Mesendoderm (in vitro differentiated cells): ENCODE measurements at regions not wholly inside any gene's neighbourhood (a gene's known extent, or its start where the extent isn't known, plus 50 kb on each side); places are given as distances from the start of the nearest gene placed in this dataset.
"Not testable (repeated sequence)": the region's sequence is repeated elsewhere in the genome, so short reads cannot be mapped to it uniquely, and the experiment has no call there.

Experiments used
- DNase-seq: peaks from one replicate; pipeline ENCODE4 v3.0.0; 2013
- H2AK5ac ChIP-seq: 2 replicates; pipeline ENCODE4 v1.6.1; 2013; ENCODE audit warnings: low read length, inconsistent platforms
- H2BK120ac ChIP-seq: 2 replicates; pipeline ENCODE4 v1.6.1; 2013; ENCODE audit warnings: low read depth, mild to moderate bottlenecking, low read length, moderate library complexity, mixed read lengths
- H2BK15ac ChIP-seq: replicated peaks from 2 replicates; pipeline ENCODE4 v1.6.1; 2013; ENCODE audit warnings: low read depth, mild to moderate bottlenecking, moderate library complexity
- H2BK5ac ChIP-seq: 2 replicates; pipeline ENCODE4 v1.6.1; 2013; ENCODE audit warnings: low read length, inconsistent platforms
- H3K18ac ChIP-seq: 2 replicates; pipeline ENCODE4 v1.6.1; 2013; ENCODE audit warnings: mild to moderate bottlenecking, low read length, mixed read lengths
- H3K23ac ChIP-seq: one replicate; pipeline ENCODE4 v1.6.1; 2013; ENCODE audit warnings: low read length
- H3K27ac ChIP-seq: 2 replicates; pipeline ENCODE4 v1.5.1; 2013; ENCODE audit warnings: low read depth, mild to moderate bottlenecking, inconsistent platforms, low read length, moderate library complexity
- H3K27me3 ChIP-seq: 2 replicates; pipeline ENCODE4 v1.6.1; 2013; ENCODE audit warnings: low read length, control low read depth, mild to moderate bottlenecking, inconsistent platforms; ENCODE audit not compliant: insufficient read depth, poor library complexity
- H3K36me3 ChIP-seq: 2 replicates; pipeline ENCODE4 v1.6.1; 2013; ENCODE audit warnings: low read length, inconsistent platforms; ENCODE audit not compliant: control insufficient read depth, insufficient read depth
- H3K4ac ChIP-seq: one replicate; pipeline ENCODE4 v1.6.1; 2013; ENCODE audit warnings: low read depth, mild to moderate bottlenecking, low read length, moderate library complexity
- H3K4me1 ChIP-seq: 2 replicates; pipeline ENCODE4 v1.6.1; 2013; ENCODE audit warnings: low read depth, low read length, inconsistent platforms; ENCODE audit not compliant: control insufficient read depth
- H3K4me2 ChIP-seq: 2 replicates; pipeline ENCODE4 v1.6.1; 2013; ENCODE audit warnings: low read length
- H3K4me3 ChIP-seq: 2 replicates; pipeline ENCODE4 v1.5.1; 2013; ENCODE audit warnings: mild to moderate bottlenecking, low read length
- H3K56ac ChIP-seq: one replicate; pipeline ENCODE4 v1.6.1; 2013; ENCODE audit warnings: low read length
- H3K79me1 ChIP-seq: 2 replicates; pipeline ENCODE4 v1.6.1; 2013; ENCODE audit warnings: low read length, inconsistent platforms
- H3K79me2 ChIP-seq: 2 replicates; pipeline ENCODE4 v1.6.1; 2013; ENCODE audit warnings: mild to moderate bottlenecking, low read length; ENCODE audit not compliant: control insufficient read depth, insufficient read depth
- H3K9ac ChIP-seq: 2 replicates; pipeline ENCODE4 v1.6.1; 2013; ENCODE audit warnings: low read length, inconsistent platforms
- H4K5ac ChIP-seq: one replicate; pipeline ENCODE4 v1.6.1; 2013; ENCODE audit warnings: low read length
- H4K8ac ChIP-seq: one replicate; pipeline ENCODE4 v1.6.1; 2013; ENCODE audit warnings: low read depth, mild to moderate bottlenecking, control low read depth, low read length, moderate library complexity
- WGBS: extraction: QIAGEN DNeasy Blood & Tissue Kit; methylation state at CpG from one replicate; pipeline ENCODE4 v1.1.7; 2013; ENCODE audit warnings: low lambda C conversion rate, missing lambda C conversion rate; ENCODE audit not compliant: insufficient coverage; ENCODE audit errors: extremely low coverage; 5-methylcytosine and 5-hydroxymethylcytosine counted together

DNA sequence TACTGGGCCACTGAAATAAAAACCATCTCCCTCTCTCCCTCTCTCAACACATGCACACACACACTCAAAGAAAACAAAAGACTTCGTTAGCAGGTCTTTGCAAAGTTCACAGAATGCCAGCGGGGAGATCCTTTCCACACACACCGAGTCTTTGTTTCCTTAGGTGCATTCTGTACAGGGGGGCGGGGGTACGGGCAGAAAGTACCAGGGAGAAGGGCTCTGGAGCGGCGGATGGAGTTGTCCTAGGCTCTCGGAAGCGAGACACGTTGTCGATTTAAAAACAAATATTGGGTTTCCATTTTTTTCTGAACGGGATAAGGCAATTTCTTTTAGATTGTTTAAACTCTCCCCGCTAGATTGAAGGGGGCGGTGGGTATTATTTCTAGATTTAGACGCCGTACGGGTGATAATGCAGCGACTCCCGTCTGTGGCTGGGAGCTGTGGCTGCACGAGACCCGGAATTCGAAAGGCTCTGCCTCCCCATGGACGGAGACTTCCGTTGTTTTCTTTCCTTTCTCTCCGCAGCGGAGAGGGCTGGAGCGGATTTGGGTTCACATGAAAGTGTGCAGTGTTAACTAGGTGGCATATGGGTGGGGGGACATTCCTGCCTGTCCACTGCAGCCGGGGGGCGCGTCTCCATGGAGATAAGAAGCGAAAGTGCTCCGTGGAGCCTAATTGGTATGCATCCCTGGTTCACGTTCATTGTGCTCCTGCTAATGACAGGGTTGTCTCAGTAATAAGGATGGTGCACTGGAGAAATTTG lies 357.9 kb downstream of the TEX29 start:
- H3K27me3 ChIP-seq, H3K23ac ChIP-seq, H3K56ac ChIP-seq, H3K4me2 ChIP-seq, H3K4me3 ChIP-seq, H3K18ac ChIP-seq, H2BK120ac ChIP-seq, H3K4ac ChIP-seq, H3K4me1 ChIP-seq, H3K9ac ChIP-seq, H3K79me1 ChIP-seq, H2BK15ac ChIP-seq, H3K36me3 ChIP-seq, H2AK5ac ChIP-seq, H3K27ac ChIP-seq, H4K8ac ChIP-seq, DNase-seq, H4K5ac ChIP-seq, H2BK5ac ChIP-seq, H3K79me2 ChIP-seq: not testable (repeated sequence)
- no CpG with 5 or more reads among the region's 33 CpGs for WGBS

DNA sequence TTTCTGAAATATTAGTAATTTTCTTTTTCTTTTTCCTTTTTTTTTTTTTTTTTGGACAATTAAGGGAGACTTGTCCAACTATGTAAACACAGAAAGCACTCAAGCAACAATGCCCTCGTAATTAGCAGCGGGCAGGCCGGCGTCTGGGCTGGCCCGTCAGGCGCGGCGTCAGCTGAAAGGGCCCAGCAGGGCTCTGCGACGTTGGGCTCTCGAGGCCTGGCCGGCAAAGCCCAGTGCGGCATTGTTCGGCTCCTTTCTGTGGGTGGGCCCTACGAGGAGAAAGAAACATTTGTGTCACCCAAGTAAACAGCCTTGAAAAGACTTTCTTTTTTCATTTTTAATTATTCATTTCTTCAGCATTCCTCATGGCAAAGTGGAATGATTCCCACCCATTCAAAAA lies 359.2 kb downstream of the TEX29 start:
- H3K27me3 ChIP-seq, H3K23ac ChIP-seq, H4K8ac ChIP-seq, H2BK120ac ChIP-seq, H3K4me1 ChIP-seq, H3K9ac ChIP-seq, H3K79me1 ChIP-seq, H3K4me2 ChIP-seq, H3K56ac ChIP-seq, H3K27ac ChIP-seq, DNase-seq, H4K5ac ChIP-seq, H2BK15ac ChIP-seq, H3K79me2 ChIP-seq, H3K4me3 ChIP-seq, H3K4ac ChIP-seq, H3K18ac ChIP-seq, H2BK5ac ChIP-seq, H2AK5ac ChIP-seq, H3K36me3 ChIP-seq: not testable (repeated sequence)
- WGBS = no CpG with 5 or more reads among the region's 15 CpGs

DNA sequence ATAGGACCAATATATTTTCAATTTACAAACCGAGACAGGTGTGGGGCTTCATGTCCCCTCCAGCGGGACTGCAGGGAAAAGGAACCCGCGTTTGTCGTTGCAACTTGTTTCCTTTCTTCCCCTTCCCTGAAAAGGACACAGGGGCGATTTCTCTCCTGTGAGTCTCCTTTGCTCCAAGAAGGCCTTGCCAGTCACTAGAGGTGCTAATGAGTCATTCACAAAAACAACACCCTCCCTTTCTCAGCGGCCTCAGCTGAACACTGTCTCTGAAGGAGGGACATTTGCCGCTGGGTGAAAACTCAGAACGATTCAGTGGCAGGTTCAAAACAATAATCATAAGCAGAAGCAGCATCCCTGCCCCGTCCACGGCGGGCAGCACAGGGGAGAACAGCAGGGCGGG lies 359.7 kb downstream of the TEX29 start:
- H3K79me2 ChIP-seq, H3K9ac ChIP-seq: not testable (repeated sequence)

DNA sequence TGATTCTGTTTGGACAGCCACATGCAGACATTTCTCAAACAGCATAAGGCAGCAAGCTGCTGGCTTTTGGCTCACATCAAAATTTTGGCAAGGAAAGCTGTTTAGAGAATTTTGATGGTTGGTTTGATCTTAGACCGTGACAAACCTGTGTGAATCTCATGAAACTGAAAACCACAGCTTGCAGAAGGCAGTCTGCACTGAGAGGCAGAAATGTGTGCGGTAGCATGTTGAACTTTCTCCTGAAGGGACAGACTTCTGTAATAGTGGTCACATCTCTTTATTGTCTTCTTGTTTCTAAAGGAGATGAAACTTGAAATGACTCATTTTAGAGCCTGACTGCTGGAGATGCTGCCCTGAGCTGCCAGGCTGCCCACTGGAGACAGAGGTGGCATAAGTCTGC lies 371.6 kb downstream of the TEX29 start:
- not testable (repeated sequence) for H3K23ac ChIP-seq, H2BK5ac ChIP-seq, H3K4me2 ChIP-seq, H3K18ac ChIP-seq, H3K4me1 ChIP-seq, H4K8ac ChIP-seq, DNase-seq, H3K36me3 ChIP-seq, H3K27ac ChIP-seq, H3K4me3 ChIP-seq, H3K56ac ChIP-seq, H3K79me2 ChIP-seq, H3K4ac ChIP-seq, H2AK5ac ChIP-seq, H3K27me3 ChIP-seq, H3K79me1 ChIP-seq, H4K5ac ChIP-seq, H2BK15ac ChIP-seq, H3K9ac ChIP-seq, H2BK120ac ChIP-seq
- no CpG with 5 or more reads among the region's 2 CpGs for WGBS

More for the DNA sequence above, 359.7 kb downstream of the TEX29 start:
- H3K4me3 ChIP-seq, H3K18ac ChIP-seq, H3K4ac ChIP-seq, H3K4me2 ChIP-seq, H3K27ac ChIP-seq, H4K5ac ChIP-seq, H3K56ac ChIP-seq, H3K4me1 ChIP-seq, H4K8ac ChIP-seq, H2BK15ac ChIP-seq, H3K79me1 ChIP-seq, H3K27me3 ChIP-seq, DNase-seq, H3K36me3 ChIP-seq, H2AK5ac ChIP-seq, H3K23ac ChIP-seq, H2BK5ac ChIP-seq, H2BK120ac ChIP-seq: not testable (repeated sequence)
- WGBS = no CpG with 5 or more reads among the region's 13 CpGs

DNA sequence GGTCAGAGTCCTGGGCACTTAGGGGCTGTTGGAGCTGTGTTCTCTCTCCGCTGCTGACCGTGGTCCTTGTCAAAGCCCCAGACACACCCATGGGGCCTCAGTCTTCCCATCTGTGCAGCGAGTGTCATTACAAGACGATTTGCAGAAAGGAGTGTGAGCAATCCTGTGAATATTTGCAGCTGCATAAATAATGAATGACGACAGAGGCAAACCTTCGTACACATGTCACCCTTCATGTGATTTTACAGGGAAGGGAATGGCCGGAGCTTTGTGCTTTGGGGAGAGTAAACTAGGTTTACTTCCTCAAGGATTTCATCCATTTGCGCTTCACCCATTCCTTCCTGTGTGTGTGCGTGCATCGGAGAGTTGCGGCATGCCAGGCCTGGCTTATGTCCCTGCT lies 370.8 kb upstream of the SOX1 start:
- not testable (repeated sequence) for H2BK120ac ChIP-seq, H2BK5ac ChIP-seq, H2AK5ac ChIP-seq

DNA sequence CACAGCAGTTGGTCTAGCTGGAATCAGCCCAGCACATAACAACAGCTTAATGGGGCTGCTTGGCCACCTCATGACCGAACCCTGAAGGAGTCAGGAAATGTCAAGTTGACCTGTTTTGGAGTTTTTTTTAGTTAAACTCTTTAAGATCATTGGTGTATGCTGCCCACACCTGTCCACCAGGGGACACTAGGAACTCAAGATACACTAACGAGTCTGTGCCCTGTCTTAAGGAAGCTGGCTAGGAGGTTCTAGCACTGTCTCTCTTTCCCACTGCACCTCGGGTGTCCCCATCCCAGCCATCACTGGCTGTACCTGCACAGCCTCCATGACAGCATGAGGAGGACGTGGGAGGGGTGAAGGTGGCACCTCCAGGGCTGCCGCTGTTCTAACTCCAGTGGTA lies 364.9 kb upstream of the SOX1 start:
- not testable (repeated sequence) for DNase-seq, H3K36me3 ChIP-seq, H3K27ac ChIP-seq, H3K4me3 ChIP-seq, H3K79me1 ChIP-seq, H3K4me1 ChIP-seq, H2AK5ac ChIP-seq, H3K9ac ChIP-seq, H4K5ac ChIP-seq, H3K18ac ChIP-seq, H2BK5ac ChIP-seq, H3K27me3 ChIP-seq, H4K8ac ChIP-seq, H3K56ac ChIP-seq, H3K23ac ChIP-seq, H2BK15ac ChIP-seq, H3K79me2 ChIP-seq, H2BK120ac ChIP-seq, H3K4ac ChIP-seq, H3K4me2 ChIP-seq
- WGBS = no CpG with 5 or more reads among the region's 5 CpGs

More for the DNA sequence above, 370.8 kb upstream of the SOX1 start:
- not testable (repeated sequence) for H3K9ac ChIP-seq, H3K18ac ChIP-seq, H3K79me1 ChIP-seq, H4K8ac ChIP-seq, H3K56ac ChIP-seq, H3K4me3 ChIP-seq, H4K5ac ChIP-seq, H2BK15ac ChIP-seq, H3K27ac ChIP-seq, H3K4me1 ChIP-seq, H3K27me3 ChIP-seq, H3K4me2 ChIP-seq, H3K23ac ChIP-seq, H3K79me2 ChIP-seq, H3K4ac ChIP-seq, H3K36me3 ChIP-seq, DNase-seq
- no CpG with 5 or more reads among the region's 11 CpGs for WGBS
